HCT116 (cell line): ENCODE measurements at regions not wholly inside any gene's neighbourhood (a gene's known extent, or its start where the extent isn't known, plus 50 kb on each side); places are given as distances from the start of the nearest gene placed in this dataset.

Experiments used
- ATAC-seq: fragments of 200-7000 bp; cut with Tn5 transposase; 2 replicates; pipeline ENCODE4 v1.9.1; 2020; ENCODE audit warnings: mild to moderate bottlenecking, moderate library complexity
- BruUV-seq: library from RNA; stranded (reverse); fragments of 400-500 nt; replicated peaks from 2 replicates; lab custom pipeline; 2021; lab: Mats Ljungman, UMichigan
- CTCF ChIA-PET: fragments of 300-600 bp; sonication (Branson Sonifier 250); formaldehyde crosslinking; loops from one replicate; lab custom pipeline; 2021; ENCODE audit warnings: antibody characterized with exemption; lab: Charles Lee
- POLR2A ChIA-PET: fragments of 300-600, 350-600 bp; sonication (Branson Sonifier 250); formaldehyde crosslinking; loops from one replicate; lab custom pipeline; 2021; ENCODE audit warnings: antibody characterized with exemption; lab: Charles Lee
- RAD21 ChIA-PET, 2 experiments: fragments of 300-600 bp; sonication (Branson Sonifier 250); formaldehyde crosslinking; loops; one replicate each; lab custom pipeline; 2023; ENCODE audit warnings: low total read pairs in 2 of 2; ENCODE audit not compliant: uncharacterized antibody in 2 of 2, unreplicated experiment in 2 of 2, low non-redundant PET in 1 of 2; lab: Charles Lee
- DNase-seq: peaks from one replicate; pipeline ENCODE4 v3.0.0-alpha.2; 2010; ENCODE audit warnings: low read depth, low spot score
- H2AFZ ChIP-seq: fragments of 200-600 bp; shearing (Covaris generic), sonication (generic); 2 replicates; pipeline ENCODE4 v1.6.1; 2017; ENCODE audit warnings: low read depth, mixed run types, mixed read lengths, antibody characterized with exemption, low read length; ENCODE audit not compliant: poor library complexity, severe bottlenecking
- H3K27ac ChIP-seq: 2 replicates; pipeline ENCODE4 v1.5.1; 2012; ENCODE audit warnings: low read depth, low read length
- H3K27me3 ChIP-seq: fragments of 200-600 bp; sonication (generic); 2 replicates; pipeline ENCODE4 v1.6.1; 2016; ENCODE audit warnings: mixed run types, low read length, mixed read lengths; ENCODE audit not compliant: insufficient read depth
- H3K36me3 ChIP-seq, 2 experiments: fragments of 200-500 bp in 1 of 2; fragments of 200-600 bp in 1 of 2; sonication (Bioruptor generic) in 1 of 2; sonication (generic) in 1 of 2; 2 replicates each; pipeline versions ENCODE4 v1.5.1 to v1.6.1; 2014 to 2016; ENCODE audit warnings: low read length in 2 of 2, inconsistent platforms in 1 of 2, mixed read lengths in 1 of 2, mixed run types in 1 of 2; ENCODE audit not compliant: insufficient read depth in 2 of 2, control insufficient read depth in 1 of 2
- H3K4me1 ChIP-seq, 2 experiments: fragments of 200-600 bp in 1 of 2; sonication (generic) in 1 of 2; 2 replicates each; pipeline versions ENCODE4 v1.5.1 to v1.6.1; 2012 to 2017; ENCODE audit warnings: low read length in 2 of 2, inconsistent platforms in 1 of 2, mild to moderate bottlenecking in 1 of 2, mixed read lengths in 1 of 2, mixed run types in 1 of 2, moderate library complexity in 1 of 2; ENCODE audit not compliant: insufficient read depth in 2 of 2, control insufficient read depth in 1 of 2
- H3K4me2 ChIP-seq: fragments of 200-600 bp; sonication (generic); 2 replicates; pipeline ENCODE4 v1.6.1; 2017; ENCODE audit warnings: mixed run types, low read length, mixed read lengths
- H3K4me3 ChIP-seq, 2 experiments: fragments of 200-600 bp in 1 of 2; sonication (generic) in 1 of 2; replicated peaks in 1 of 2; 2 replicates each; pipeline ENCODE4 v1.5.1; 2011 to 2016; ENCODE audit warnings: low read length in 2 of 2, control low read depth in 1 of 2, low read depth in 1 of 2, mild to moderate bottlenecking in 1 of 2, mixed read lengths in 1 of 2, mixed run types in 1 of 2
- H3K79me2 ChIP-seq: fragments of 200-600 bp; sonication (generic); 2 replicates; pipeline ENCODE4 v1.6.1; 2017; ENCODE audit warnings: mild to moderate bottlenecking, mixed run types, low read length, moderate library complexity, mixed read lengths; ENCODE audit not compliant: insufficient read depth
- H3K9ac ChIP-seq: fragments of 200-600 bp; sonication (generic); 2 replicates; pipeline ENCODE4 v1.6.1; 2016; ENCODE audit warnings: low read length, mixed read lengths
- H3K9me2 ChIP-seq: fragments of 200-600 bp; sonication (generic), shearing (Covaris generic); 2 replicates; pipeline ENCODE4 v1.6.1; 2017; ENCODE audit warnings: mixed run types, mild to moderate bottlenecking, moderate library complexity; ENCODE audit not compliant: insufficient read depth
- H3K9me3 ChIP-seq, 2 experiments: fragments of 200-500 bp in 1 of 2; fragments of 200-600 bp in 1 of 2; sonication (Bioruptor generic) in 1 of 2; sonication (generic) in 1 of 2; 2 replicates each; pipeline ENCODE4 v1.6.1; 2014 to 2017; ENCODE audit warnings: low read length in 2 of 2, mixed read lengths in 2 of 2, inconsistent platforms in 1 of 2, low read depth in 1 of 2, mild to moderate bottlenecking in 1 of 2, mixed run types in 1 of 2, moderate library complexity in 1 of 2; ENCODE audit not compliant: control insufficient read depth in 1 of 2, insufficient read depth in 1 of 2
- H4K20me1 ChIP-seq: fragments of 200-600 bp; sonication (generic), shearing (Covaris generic); 2 replicates; pipeline ENCODE4 v1.6.1; 2017; ENCODE audit warnings: mixed run types, mild to moderate bottlenecking, moderate library complexity; ENCODE audit not compliant: insufficient read depth
- CTCF ChIP-seq, 3 experiments: fragments of 200-600 bp in 1 of 3; sonication (generic) in 1 of 3; IDR thresholded peaks in 2 of 3; conservative IDR thresholded peaks in 1 of 3; 2 replicates each; pipeline ENCODE4 v1.5.1; 2012 to 2017; ENCODE audit warnings: low read depth in 2 of 3, low read length in 2 of 3, antibody characterized with exemption in 1 of 3, borderline replicate concordance in 1 of 3, control low read depth in 1 of 3, mild to moderate bottlenecking in 1 of 3, mixed read lengths in 1 of 3, mixed run types in 1 of 3, moderate library complexity in 1 of 3; ENCODE audit not compliant: insufficient read depth in 1 of 3
- JUND ChIP-seq: IDR thresholded peaks from 2 replicates; pipeline ENCODE4 v1.6.1; 2012
- MAX ChIP-seq: IDR thresholded peaks from 2 replicates; pipeline ENCODE4 v1.6.1; 2012
- RAD21 ChIP-seq: IDR thresholded peaks from 2 replicates; pipeline ENCODE4 v1.6.1; 2012; ENCODE audit warnings: low read depth, mild to moderate bottlenecking
- intact Hi-C: fragments of 100-400 bp; cut with micrococcal nuclease; formaldehyde crosslinking; loops from 2 replicates; pipeline ENCODE4 v1.10.0; 2022

DNA sequence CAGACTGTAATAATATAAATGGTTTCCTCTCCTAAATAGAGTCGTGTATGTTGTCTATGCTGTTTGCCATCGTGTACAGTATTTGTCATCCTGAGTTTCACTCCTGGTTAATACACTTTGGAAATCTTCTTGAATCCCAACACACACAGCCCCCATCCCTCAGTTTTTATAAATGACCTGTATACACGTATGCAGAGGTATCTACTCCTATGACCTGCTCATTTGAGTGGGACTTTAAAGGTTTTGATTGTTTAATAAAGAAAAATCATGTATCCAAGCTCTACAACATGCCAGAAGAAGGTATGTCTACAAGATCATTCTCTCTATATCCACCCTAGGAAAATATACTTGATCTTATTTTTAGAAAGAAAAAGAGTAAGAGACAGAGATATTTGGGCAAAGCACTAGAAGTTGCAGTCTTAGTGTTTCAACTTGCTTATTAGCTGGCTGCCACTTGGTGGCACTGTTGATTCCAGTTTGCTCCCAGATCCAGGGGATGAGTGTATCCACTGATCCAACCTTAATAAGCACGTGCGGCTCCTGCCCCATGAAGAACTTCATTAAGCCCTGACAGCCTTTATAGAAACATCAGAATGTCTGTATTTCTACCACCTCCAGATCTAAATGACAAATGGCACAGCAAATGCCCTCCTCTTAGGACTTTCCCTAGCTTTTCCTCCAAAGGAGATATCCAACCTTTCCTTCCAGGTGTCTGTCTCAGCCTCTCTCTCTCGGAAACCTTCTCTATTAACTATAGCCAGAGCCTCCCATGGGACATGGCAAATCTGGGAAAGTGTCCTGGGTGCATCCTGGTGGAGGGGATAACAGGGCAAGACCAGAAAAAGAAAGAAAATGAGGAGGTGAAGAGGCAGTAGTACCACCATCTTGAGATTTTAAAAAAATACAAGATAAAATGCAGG is 181.6 kb upstream of the NEBL start:
- ChIA-PET CTCF (interaction anchor here (1.2 to 2.4 kb wide), 11 partner anchors 9 to 194 kb away, joined by 3 to 9 read pairs (median 4); no protein-coding TSS in a partner anchor), RAD21 (interaction anchor here in 1 of 2 experiments (0.8 to 1.2 kb wide), 2 partner anchors 163 to 191 kb away, joined by 3 to 4 read pairs; no protein-coding TSS in a partner anchor), POLR2A (no interaction called here)
- no peak overlapping the region for H3K9ac ChIP-seq
- H3K79me2 ChIP-seq = no peaks in the 10 kb centered on the region
- DNase-seq (peak; percentile 58), ATAC-seq (peak; percentile 98)
- intact Hi-C loops = loop anchor here (1.0 to 5.0 kb wide), 4 partner anchors 192 to 875 kb away; no protein-coding TSS in a partner anchor
- H4K20me1 ChIP-seq = no peaks in the 10 kb centered on the region
- no peaks in the 10 kb centered on the region for H3K36me3 ChIP-seq
- no peak overlapping the region for H3K4me2 ChIP-seq
- no peaks in the 10 kb centered on the region for H3K27me3 ChIP-seq
- no peak overlapping the region for H3K4me3 ChIP-seq
- peaks cover 0 to 6% of the 10 kb centered on the region in 2 experiments; a peak in 2 of 4 replicates for H3K4me1 ChIP-seq
- no peaks in the 10 kb centered on the region for H3K9me2 ChIP-seq
- no peaks in the 10 kb centered on the region for H3K9me3 ChIP-seq
- no peak overlapping the region for H2AFZ ChIP-seq
- TF ChIP-seq RAD21 = peak; percentile 87
- TF ChIP-seq MAX = peak; percentile 83
- TF ChIP-seq CTCF (IDR thresholded peaks at IDR 0.05 in 2 of 3, conservative IDR thresholded peaks at IDR 0.05 in 1 of 3; ENCODE audit: borderline replicate concordance in 1 of 3, insufficient read depth in 1 of 3, low read depth in 2 of 3, low read length in 2 of 3) = peak; percentile 64 to 84 (median 79)
- no peak for TF ChIP-seq JUND
- no peak overlapping the region for H3K27ac ChIP-seq
- BruUV-seq = no TSS peak
